Small intestine (tissue), 7 donors: ENCODE measurements at regions not wholly inside any gene's neighbourhood (a gene's known extent, or its start where the extent isn't known, plus 50 kb on each side); places are given as distances from the start of the nearest gene placed in this dataset.

Experiments used
- DNase-seq, 2 donors: peaks; one replicate each; pipeline versions ENCODE4 v3.0.0 to v3.0.0-alpha.2; 2013
- FAIRE-seq: peaks from 2 replicates; lab custom pipeline; 2012; peaks lifted over from hg19 to GRCh38; lab: Jason Lieb, UNC
- H3K27ac ChIP-seq, 3 donors: one replicate each; pipeline ENCODE4 v1.5.1; 2013; ENCODE audit warnings: low read length in 2 of 3, mild to moderate bottlenecking in 2 of 3, control low read depth in 1 of 3, inconsistent platforms in 1 of 3, low read depth in 1 of 3, moderate library complexity in 1 of 3
- H3K27me3 ChIP-seq, 3 donors: one replicate each; pipeline ENCODE4 v1.6.1; 2013; ENCODE audit warnings: low read length in 3 of 3, inconsistent platforms in 1 of 3; ENCODE audit not compliant: control insufficient read depth in 3 of 3, insufficient read depth in 3 of 3
- H3K36me3 ChIP-seq, 3 donors: one replicate each; pipeline ENCODE4 v1.6.1; 2013; ENCODE audit warnings: low read length in 3 of 3, inconsistent platforms in 1 of 3, low read depth in 1 of 3, mild to moderate bottlenecking in 1 of 3, moderate library complexity in 1 of 3; ENCODE audit not compliant: control insufficient read depth in 3 of 3, insufficient read depth in 2 of 3
- H3K4me1 ChIP-seq, 3 donors: one replicate each; pipeline ENCODE4 v1.6.1; 2013; ENCODE audit warnings: low read length in 2 of 3, inconsistent platforms in 1 of 3, low read depth in 1 of 3, mild to moderate bottlenecking in 1 of 3, moderate library complexity in 1 of 3; ENCODE audit not compliant: control insufficient read depth in 3 of 3, insufficient read depth in 2 of 3
- H3K4me3 ChIP-seq, 3 donors: one replicate each; pipeline ENCODE4 v1.5.1; 2013; ENCODE audit warnings: low read length in 3 of 3, control low read depth in 1 of 3, inconsistent platforms in 1 of 3, low read depth in 1 of 3, mild to moderate bottlenecking in 1 of 3, moderate library complexity in 1 of 3
- H3K9me3 ChIP-seq, 2 donors: one replicate each; pipeline ENCODE4 v1.6.1; 2013; ENCODE audit warnings: low read depth in 1 of 2, low read length in 1 of 2; ENCODE audit not compliant: control insufficient read depth in 2 of 2, insufficient read depth in 1 of 2
- WGBS, 3 donors: extraction: QIAGEN DNeasy Blood & Tissue Kit; methylation state at CpG; one replicate each; pipeline ENCODE4 v1.1.7; 2013; 5-methylcytosine and 5-hydroxymethylcytosine counted together
- donor health status: healthy with polysubstance abuse.
- donor health status: control.
- donor health status: control.
- donor health status: Bipolar disorder and iron deficiency.
- donor health status: healthy.

- 75 to 77% (median 77%) methylated on average over 8 of the region's 8 CpGs for WGBS, 3 donors
- no peak for DNase-seq
- H3K4me1 ChIP-seq: no peaks in the 10 kb centered on the region
- peaks cover 0 to 3% (median 0%) of the 10 kb centered on the region in 3 donors for H3K27me3 ChIP-seq
- no peak overlapping the region for H3K4me3 ChIP-seq
- H3K9me3 ChIP-seq: no peaks in the 10 kb centered on the region
- no peak for FAIRE-seq
- no peak overlapping the region for H3K27ac ChIP-seq
- H3K36me3 ChIP-seq: no peaks in the 10 kb centered on the region
These were observed 407.6 kb upstream of the PFKP start for GRCh38 chr10:2659660-2660209.

GRCh38 chr10:2658780-2659179 is 408.6 kb upstream of the PFKP start:
- no peak for FAIRE-seq
- H3K27ac ChIP-seq: no peak overlapping the region
- no peaks in the 10 kb centered on the region for H3K36me3 ChIP-seq
- H3K4me3 ChIP-seq: no peak overlapping the region
- H3K4me1 ChIP-seq: no peaks in the 10 kb centered on the region
- WGBS, 3 donors: 65 to 85% (median 81%) methylated on average over 4 of the region's 4 CpGs
- H3K27me3 ChIP-seq: peaks cover 0 to 3% (median 0%) of the 10 kb centered on the region in 3 donors
- DNase-seq: no peak
- H3K9me3 ChIP-seq: no peaks in the 10 kb centered on the region

- 62 to 80% (median 62%) methylated on average over 4 of the region's 4 CpGs for WGBS, 3 donors
These were observed 417.0 kb upstream of the PFKP start for GRCh38 chr10:2650328-2650727.

GRCh38 chr10:2641028-2641427 is 426.3 kb upstream of the PFKP start:
- Histone ChIP-seq H3K4me1 (no peaks in the 10 kb centered on the region), H3K9me3 (no peaks in the 10 kb centered on the region), H3K27me3 (no peaks in the 10 kb centered on the region), H3K4me3 (no peak overlapping the region), H3K36me3 (no peaks in the 10 kb centered on the region), H3K27ac (no peak overlapping the region)
- DNase-seq: no peak
- no peak for FAIRE-seq
- WGBS, 3 donors: 91 to 93% (median 91%) methylated on average over 4 of the region's 4 CpGs

More at GRCh38 chr10:2650328-2650727, 417.0 kb upstream of the PFKP start:
- H3K9me3 ChIP-seq: no peaks in the 10 kb centered on the region
- no peaks in the 10 kb centered on the region for H3K27me3 ChIP-seq
- DNase-seq (no peak), FAIRE-seq (no peak)
- no peak overlapping the region for H3K4me3 ChIP-seq
- H3K4me1 ChIP-seq: no peaks in the 10 kb centered on the region
- no peak overlapping the region for H3K27ac ChIP-seq
- no peaks in the 10 kb centered on the region for H3K36me3 ChIP-seq

- no peaks in the 10 kb centered on the region for H3K4me1 ChIP-seq
- H3K36me3 ChIP-seq: no peaks in the 10 kb centered on the region
- 51 to 65% (median 54%) methylated on average over 6 of the region's 6 CpGs for WGBS, 3 donors
- H3K4me3 ChIP-seq: no peak overlapping the region
- H3K9me3 ChIP-seq: no peaks in the 10 kb centered on the region
- DNase-seq (no peak), FAIRE-seq (no peak)
- H3K27me3 ChIP-seq: no peaks in the 10 kb centered on the region
- H3K27ac ChIP-seq: no peak overlapping the region
These were observed 433.7 kb upstream of the PFKP start for GRCh38 chr10:2633630-2634029.

GRCh38 chr10:2631557-2632205 is 435.7 kb upstream of the PFKP start:
- H3K27me3 ChIP-seq: no peaks in the 10 kb centered on the region
- H3K4me3 ChIP-seq: no peak overlapping the region
- DNase-seq (no peak), FAIRE-seq (no peak)
- H3K27ac ChIP-seq: no peak overlapping the region
- WGBS, 3 donors: 80% methylated on average over 11 of the region's 11 CpGs
- H3K4me1 ChIP-seq: no peaks in the 10 kb centered on the region
- no peaks in the 10 kb centered on the region for H3K9me3 ChIP-seq
- H3K36me3 ChIP-seq: no peaks in the 10 kb centered on the region

GRCh38 chr10:2628705-2629104 is 438.6 kb upstream of the PFKP start:
- 81 to 83% (median 81%) methylated on average over 6 of the region's 6 CpGs for WGBS, 3 donors
- Histone ChIP-seq H3K36me3 (no peaks in the 10 kb centered on the region), H3K9me3 (no peaks in the 10 kb centered on the region), H3K4me1 (no peaks in the 10 kb centered on the region), H3K27me3 (no peaks in the 10 kb centered on the region), H3K4me3 (no peak overlapping the region), H3K27ac (no peak overlapping the region)
- DNase-seq (no peak), FAIRE-seq (no peak)

- H3K9me3 ChIP-seq: no peaks in the 10 kb centered on the region
- FAIRE-seq: no peak
- H3K36me3 ChIP-seq: no peaks in the 10 kb centered on the region
- no peaks in the 10 kb centered on the region for H3K27me3 ChIP-seq
- DNase-seq: no peak
- 37 to 86% (median 69%) methylated on average over 1 of the region's 1 CpG for WGBS, 3 donors
- H3K4me3 ChIP-seq: no peak overlapping the region
- no peak overlapping the region for H3K27ac ChIP-seq
- no peaks in the 10 kb centered on the region for H3K4me1 ChIP-seq
These were observed 439.4 kb upstream of the PFKP start for GRCh38 chr10:2627969-2628368.

- 82 to 86% (median 86%) methylated on average over 10 of the region's 10 CpGs for WGBS, 3 donors
- H3K27ac ChIP-seq: no peak overlapping the region
- no peak overlapping the region for H3K4me3 ChIP-seq
- H3K36me3 ChIP-seq: no peaks in the 10 kb centered on the region
- no peak for DNase-seq
- no peaks in the 10 kb centered on the region for H3K9me3 ChIP-seq
- no peaks in the 10 kb centered on the region for H3K4me1 ChIP-seq
- no peak for FAIRE-seq
- H3K27me3 ChIP-seq: no peaks in the 10 kb centered on the region
These were observed 442.3 kb upstream of the PFKP start for GRCh38 chr10:2625094-2625493.
